MM.1S (cell line): ENCODE measurements at regions not wholly inside any gene's neighbourhood (a gene's known extent, or its start where the extent isn't known, plus 50 kb on each side); places are given as distances from the start of the nearest gene placed in this dataset.

Source experiments
- DNase-seq: peaks from one replicate; pipeline ENCODE4 v3.0.0-alpha.2; 2015
- H2AFZ ChIP-seq: fragments of 300-600 bp; sonication (generic); 2 replicates; pipeline ENCODE4 v1.6.0; 2016; ENCODE audit warnings: antibody characterized with exemption, low read length
- H3F3A ChIP-seq: fragments of 300-600 bp; sonication (generic); 2 replicates; pipeline ENCODE4 v1.6.1; 2016; ENCODE audit warnings: mild to moderate bottlenecking, antibody characterized with exemption, low read length, moderate library complexity, mixed read lengths; ENCODE audit not compliant: insufficient read depth
- H3K27ac ChIP-seq: fragments of 300-600 bp; sonication (generic); 2 replicates; pipeline ENCODE4 v1.5.1; 2016; ENCODE audit warnings: mild to moderate bottlenecking, low read length
- H3K27me3 ChIP-seq: fragments of 300-600 bp; sonication (generic); replicated peaks from 2 replicates; pipeline ENCODE4 v1.6.0; 2016; ENCODE audit warnings: low read length; ENCODE audit not compliant: insufficient read depth
- H3K36me3 ChIP-seq: fragments of 300-600 bp; sonication (generic); replicated peaks from 2 replicates; pipeline ENCODE4 v1.6.1; 2016; ENCODE audit warnings: mild to moderate bottlenecking, low read length, mixed read lengths; ENCODE audit not compliant: insufficient read depth
- H3K4me1 ChIP-seq: fragments of 300-600 bp; sonication (generic); 2 replicates; pipeline ENCODE4 v1.6.1; 2016; ENCODE audit warnings: low read length, mixed read lengths
- H3K4me2 ChIP-seq: fragments of 300-600 bp; sonication (generic); 2 replicates; pipeline ENCODE4 v1.6.0; 2016; ENCODE audit warnings: low read depth, low read length
- H3K4me3 ChIP-seq: fragments of 300-600 bp; sonication (generic); 2 replicates; pipeline ENCODE4 v1.5.1; 2016; ENCODE audit warnings: low read length, mixed read lengths
- H3K79me2 ChIP-seq: fragments of 300-600 bp; sonication (generic); 2 replicates; pipeline ENCODE4 v1.6.1; 2016; ENCODE audit warnings: mixed run types, low read length, mixed read lengths
- H3K9ac ChIP-seq: fragments of 300-600 bp; sonication (generic); 2 replicates; pipeline ENCODE4 v1.6.1; 2016; ENCODE audit warnings: low read length, mixed read lengths
- H3K9me2 ChIP-seq: fragments of 300-600 bp; sonication (generic); replicated peaks from 2 replicates; pipeline ENCODE4 v1.6.1; 2016; ENCODE audit warnings: mild to moderate bottlenecking, low read length, mixed read lengths; ENCODE audit not compliant: insufficient read depth
- H3K9me3 ChIP-seq: fragments of 300-600 bp; sonication (generic); replicated peaks from 2 replicates; pipeline ENCODE4 v1.6.1; 2016; ENCODE audit warnings: mild to moderate bottlenecking, low read length, mixed read lengths; ENCODE audit not compliant: insufficient read depth
- H4K20me1 ChIP-seq: fragments of 300-600 bp; sonication (generic); 2 replicates; pipeline ENCODE4 v1.6.1; 2016; ENCODE audit warnings: mild to moderate bottlenecking, low read length, moderate library complexity, mixed read lengths; ENCODE audit not compliant: insufficient read depth
- CTCF ChIP-seq: fragments of 300-600 bp; sonication (generic); IDR thresholded peaks from 2 replicates; pipeline ENCODE4 v1.5.1; 2016; ENCODE audit warnings: antibody characterized with exemption, low read length, mixed read lengths
- EZH2 ChIP-seq: fragments of 300-600 bp; sonication (generic); optimal IDR thresholded peaks from 2 replicates; pipeline ENCODE3; 2017; ENCODE audit warnings: low read depth, mild to moderate bottlenecking, antibody characterized with exemption, low read length, mixed read lengths
- EZH2phosphoT487 ChIP-seq: fragments of 300-600 bp; sonication (generic); IDR thresholded peaks from 2 replicates; pipeline ENCODE4 v1.6.1; 2018; ENCODE audit warnings: antibody characterized with exemption, low read length

- Histone ChIP-seq H3K9me2 (no peaks in the 10 kb centered on the region), H3K9me3 (no peaks in the 10 kb centered on the region), H3K79me2 (no peaks in the 10 kb centered on the region), H3K4me2 (no peak overlapping the region), H3F3A (no peaks in the 10 kb centered on the region), H3K27me3 (no peaks in the 10 kb centered on the region), H3K9ac (no peak overlapping the region), H3K4me3 (no peak overlapping the region), H3K4me1 (no peaks in the 10 kb centered on the region), H3K27ac (no peak overlapping the region), H4K20me1 (no peaks in the 10 kb centered on the region), H2AFZ (no peak overlapping the region), H3K36me3 (no peaks in the 10 kb centered on the region)
- no peak for TF ChIP-seq EZH2
- no peak for TF ChIP-seq CTCF
- DNase-seq = no peak
Measured at GRCh38 chr1:14476170-14476955, 122.1 kb upstream of the KAZN start.

- TF ChIP-seq EZH2 = no peak
- no peak for TF ChIP-seq EZH2phosphoT487
- no peak for TF ChIP-seq CTCF
Measured at GRCh38 chr1:14478120-14478519, 120.4 kb upstream of the KAZN start.

GRCh38 chr1:14479865-14480264, 118.6 kb upstream of the KAZN start:
- H3K27me3 ChIP-seq = no peaks in the 10 kb centered on the region
- no peak overlapping the region for H3K4me2 ChIP-seq

More at GRCh38 chr1:14478120-14478519, 120.4 kb upstream of the KAZN start:
- no peaks in the 10 kb centered on the region for H3K36me3 ChIP-seq
- H3K9ac ChIP-seq = no peak overlapping the region
- H3K27ac ChIP-seq = no peak overlapping the region
- no peak overlapping the region for H3K4me2 ChIP-seq
- H3F3A ChIP-seq = no peaks in the 10 kb centered on the region
- no peaks in the 10 kb centered on the region for H3K9me2 ChIP-seq
- H3K9me3 ChIP-seq = no peaks in the 10 kb centered on the region
- no peaks in the 10 kb centered on the region for H4K20me1 ChIP-seq
- H3K79me2 ChIP-seq = no peaks in the 10 kb centered on the region
- DNase-seq = no peak
- no peak overlapping the region for H2AFZ ChIP-seq
- H3K4me1 ChIP-seq = no peaks in the 10 kb centered on the region
- H3K4me3 ChIP-seq = no peak overlapping the region
- no peaks in the 10 kb centered on the region for H3K27me3 ChIP-seq

More at GRCh38 chr1:14479865-14480264, 118.6 kb upstream of the KAZN start:
- Histone ChIP-seq H3K4me3 (no peak overlapping the region), H4K20me1 (no peaks in the 10 kb centered on the region), H3K36me3 (no peaks in the 10 kb centered on the region), H3K27ac (no peak overlapping the region), H3K9ac (no peak overlapping the region), H3K79me2 (no peaks in the 10 kb centered on the region), H3K4me1 (no peaks in the 10 kb centered on the region), H3K9me3 (no peaks in the 10 kb centered on the region), H3K9me2 (no peaks in the 10 kb centered on the region), H3F3A (no peaks in the 10 kb centered on the region), H2AFZ (no peak overlapping the region)
- TF ChIP-seq EZH2 (no peak), CTCF (no peak), EZH2phosphoT487 (no peak)
- DNase-seq = no peak
